ENCODE measurements at regions not wholly inside any gene's neighbourhood (a gene's known extent, or its start where the extent isn't known, plus 50 kb on each side); places are given as distances from the start of the nearest gene placed in this dataset.

DNA sequence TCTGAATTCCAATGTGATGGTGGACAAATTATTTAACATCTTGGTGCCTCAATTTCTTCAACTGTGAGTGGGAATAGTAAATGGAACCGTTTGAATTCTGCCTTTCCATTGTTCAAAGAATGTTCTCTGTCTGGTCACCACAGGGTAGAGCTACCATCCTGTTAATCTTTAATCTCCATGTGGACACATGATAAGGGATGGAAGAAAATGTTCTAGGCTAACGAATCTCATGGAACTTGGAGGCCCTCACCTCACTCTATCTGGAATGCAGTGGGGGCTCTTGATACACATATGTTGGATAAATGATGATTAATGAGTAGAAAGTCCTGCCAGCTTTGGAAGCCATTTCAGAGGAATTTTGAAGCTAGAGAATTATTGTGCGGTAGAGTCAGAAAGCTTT lies 118.5 kb upstream of the HABP2 start:
- Mint-ChIP-seq H3K4me1 (no peaks in the 10 kb centered on the region), H3K27me3 (ENCODE audit: low read depth in 2 of 2) (peaks cover 10 to 17% of the 10 kb centered on the region in 2 donors), H3K27ac (no peak overlapping the region), H3K9me3 (no peaks in the 10 kb centered on the region), H3K4me3 (no peak overlapping the region), H3K36me3 (no peaks in the 10 kb centered on the region)
- H3K9me3 ChIP-seq (ENCODE audit: control insufficient read depth, insufficient read depth, low read length), result no peaks in the 10 kb centered on the region
- TF ChIP-seq, protein P1, sequence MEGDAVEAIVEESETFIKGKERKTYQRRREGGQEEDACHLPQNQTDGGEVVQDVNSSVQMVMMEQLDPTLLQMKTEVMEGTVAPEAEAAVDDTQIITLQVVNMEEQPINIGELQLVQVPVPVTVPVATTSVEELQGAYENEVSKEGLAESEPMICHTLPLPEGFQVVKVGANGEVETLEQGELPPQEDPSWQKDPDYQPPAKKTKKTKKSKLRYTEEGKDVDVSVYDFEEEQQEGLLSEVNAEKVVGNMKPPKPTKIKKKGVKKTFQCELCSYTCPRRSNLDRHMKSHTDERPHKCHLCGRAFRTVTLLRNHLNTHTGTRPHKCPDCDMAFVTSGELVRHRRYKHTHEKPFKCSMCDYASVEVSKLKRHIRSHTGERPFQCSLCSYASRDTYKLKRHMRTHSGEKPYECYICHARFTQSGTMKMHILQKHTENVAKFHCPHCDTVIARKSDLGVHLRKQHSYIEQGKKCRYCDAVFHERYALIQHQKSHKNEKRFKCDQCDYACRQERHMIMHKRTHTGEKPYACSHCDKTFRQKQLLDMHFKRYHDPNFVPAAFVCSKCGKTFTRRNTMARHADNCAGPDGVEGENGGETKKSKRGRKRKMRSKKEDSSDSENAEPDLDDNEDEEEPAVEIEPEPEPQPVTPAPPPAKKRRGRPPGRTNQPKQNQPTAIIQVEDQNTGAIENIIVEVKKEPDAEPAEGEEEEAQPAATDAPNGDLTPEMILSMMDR (IDR thresholded peaks at IDR 0.05), result no peak
- intact Hi-C loops (cut with micrococcal nuclease), result no loop called here
- H3K36me3 ChIP-seq (ENCODE audit: control insufficient read depth, insufficient read depth, low read length), result no peaks in the 10 kb centered on the region
- 82% methylated on average over 3 of the region's 3 CpGs for WGBS (ENCODE audit: insufficient coverage)
- no peak overlapping the region for H3K27ac ChIP-seq (ENCODE audit: low read length)
- no peak for DNase-seq
- no peaks in the 10 kb centered on the region for H3K4me1 ChIP-seq (ENCODE audit: control insufficient read depth, insufficient read depth, low read length)
- no peaks in the 10 kb centered on the region for H3K27me3 ChIP-seq (ENCODE audit: control insufficient read depth, insufficient read depth, low read length)
- ATAC-seq, result no peak
- H3K4me3 ChIP-seq (ENCODE audit: low read length), result no peak overlapping the region

DNA sequence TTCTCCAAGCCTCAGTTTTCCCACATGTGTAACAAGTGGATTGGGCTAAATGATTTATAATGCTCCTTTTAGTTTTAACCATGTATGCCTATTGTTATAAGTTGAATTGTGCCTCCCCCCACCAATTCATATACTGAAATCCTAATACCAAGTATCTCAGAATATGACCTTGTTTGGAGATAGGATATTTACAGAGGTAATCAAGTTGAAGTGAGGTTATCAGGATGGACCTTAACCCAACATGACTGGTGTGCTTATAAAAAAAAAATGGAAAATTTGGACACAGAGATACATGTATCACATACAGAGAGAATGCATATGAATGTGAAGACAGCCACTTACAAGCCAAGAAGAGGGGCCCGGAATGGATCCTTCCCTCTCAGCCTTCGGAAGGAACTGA lies 117.9 kb upstream of the HABP2 start:
- H3K4me3 ChIP-seq (ENCODE audit: low read length), result no peak overlapping the region
- no peak overlapping the region for H3K27ac Mint-ChIP-seq
- H3K9me3 ChIP-seq (ENCODE audit: control insufficient read depth, insufficient read depth, low read length), result no peaks in the 10 kb centered on the region
- DNase-seq (no peak), ATAC-seq (no peak)
- no peaks in the 10 kb centered on the region for H3K4me1 ChIP-seq (ENCODE audit: control insufficient read depth, insufficient read depth, low read length)
- H3K4me3 Mint-ChIP-seq, result no peak overlapping the region
- H3K27me3 ChIP-seq (ENCODE audit: control insufficient read depth, insufficient read depth, low read length), result no peaks in the 10 kb centered on the region
- H3K27me3 Mint-ChIP-seq (ENCODE audit: low read depth in 2 of 2), result peaks cover 6 to 17% of the 10 kb centered on the region in 2 donors
- H3K9me3 Mint-ChIP-seq, result no peaks in the 10 kb centered on the region
- H3K27ac ChIP-seq (ENCODE audit: low read length), result no peak overlapping the region
- 88% methylated on average over 2 of the region's 2 CpGs for WGBS (ENCODE audit: insufficient coverage)
- no peaks in the 10 kb centered on the region for H3K36me3 Mint-ChIP-seq
- intact Hi-C loops (cut with micrococcal nuclease), result no loop called here
- no peaks in the 10 kb centered on the region for H3K4me1 Mint-ChIP-seq
- no peaks in the 10 kb centered on the region for H3K36me3 ChIP-seq (ENCODE audit: control insufficient read depth, insufficient read depth, low read length)
- TF ChIP-seq, protein P1 (IDR thresholded peaks at IDR 0.05), result no peak

DNA sequence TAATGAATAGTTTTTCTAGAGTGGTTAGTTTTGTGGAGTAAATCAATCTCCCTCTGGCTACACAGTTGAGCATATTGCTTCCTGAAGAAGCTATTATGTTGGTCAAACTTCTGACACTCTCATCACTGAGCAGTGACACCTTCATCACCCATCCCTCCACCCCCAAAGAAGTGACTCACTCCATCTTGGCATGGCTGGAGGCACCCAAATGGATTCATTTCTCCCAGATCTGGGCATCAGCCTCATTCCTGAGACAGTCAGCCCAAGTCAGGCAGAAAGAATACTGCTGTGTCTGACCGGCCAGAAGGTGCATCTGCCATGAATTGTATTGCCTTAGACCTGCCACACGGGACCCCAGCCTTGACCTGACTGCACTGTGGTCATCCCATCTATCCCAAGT lies 117.0 kb upstream of the HABP2 start:
- H3K9me3 ChIP-seq (ENCODE audit: control insufficient read depth, insufficient read depth, low read length), result no peaks in the 10 kb centered on the region
- Mint-ChIP-seq H3K27me3 (ENCODE audit: low read depth in 2 of 2) (peaks cover 2 to 17% of the 10 kb centered on the region in 2 donors), H3K4me1 (no peaks in the 10 kb centered on the region), H3K36me3 (no peaks in the 10 kb centered on the region), H3K9me3 (no peaks in the 10 kb centered on the region), H3K27ac (no peak overlapping the region), H3K4me3 (no peak overlapping the region)
- WGBS (ENCODE audit: insufficient coverage), result 87% methylated on average over 2 of the region's 2 CpGs
- no peak overlapping the region for H3K4me3 ChIP-seq (ENCODE audit: low read length)
- no peak for DNase-seq
- H3K36me3 ChIP-seq (ENCODE audit: control insufficient read depth, insufficient read depth, low read length), result no peaks in the 10 kb centered on the region
- no peaks in the 10 kb centered on the region for H3K4me1 ChIP-seq (ENCODE audit: control insufficient read depth, insufficient read depth, low read length)
- no peak for ATAC-seq
- no peaks in the 10 kb centered on the region for H3K27me3 ChIP-seq (ENCODE audit: control insufficient read depth, insufficient read depth, low read length)
- intact Hi-C loops (cut with micrococcal nuclease), result no loop called here
- no peak overlapping the region for H3K27ac ChIP-seq (ENCODE audit: low read length)
- TF ChIP-seq, protein P1 (IDR thresholded peaks at IDR 0.05), result no peak

DNA sequence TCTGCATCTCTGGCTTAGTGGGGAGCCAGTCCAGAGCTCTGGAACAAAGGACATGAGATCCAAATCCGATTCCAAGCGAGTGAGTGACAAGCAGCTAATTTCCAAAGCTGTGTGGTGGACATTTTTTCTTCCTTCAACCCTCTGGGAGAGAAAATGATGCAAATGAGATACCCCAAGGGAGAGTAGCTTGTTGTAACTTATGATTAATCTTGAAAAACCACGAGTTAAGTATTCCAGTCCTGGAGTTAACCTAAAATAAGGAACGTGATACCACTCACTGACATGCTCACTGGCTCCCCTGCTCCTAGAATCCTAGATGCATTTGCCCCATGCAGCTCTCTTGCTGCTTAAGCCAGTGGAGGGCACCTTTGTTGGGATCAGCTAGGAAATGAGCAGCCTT lies 116.0 kb upstream of the HABP2 start:
- WGBS (ENCODE audit: insufficient coverage), result 70% methylated on average over 4 of the region's 4 CpGs
- Histone ChIP-seq H3K36me3 (ENCODE audit: control insufficient read depth, insufficient read depth, low read length) (no peaks in the 10 kb centered on the region), H3K27me3 (ENCODE audit: control insufficient read depth, insufficient read depth, low read length) (no peaks in the 10 kb centered on the region), H3K27ac (ENCODE audit: low read length) (no peak overlapping the region), H3K9me3 (ENCODE audit: control insufficient read depth, insufficient read depth, low read length) (no peaks in the 10 kb centered on the region), H3K4me1 (ENCODE audit: control insufficient read depth, insufficient read depth, low read length) (no peaks in the 10 kb centered on the region), H3K4me3 (ENCODE audit: low read length) (no peak overlapping the region)
- no peaks in the 10 kb centered on the region for H3K36me3 Mint-ChIP-seq
- TF ChIP-seq, protein P1 (IDR thresholded peaks at IDR 0.05), result no peak
- no peak for ATAC-seq
- peaks cover 2 to 17% of the 10 kb centered on the region in 2 donors for H3K27me3 Mint-ChIP-seq (ENCODE audit: low read depth in 2 of 2)
- H3K4me3 Mint-ChIP-seq, result no peak overlapping the region
- no peak for DNase-seq
- intact Hi-C loops (cut with micrococcal nuclease), result no loop called here
- no peak overlapping the region for H3K27ac Mint-ChIP-seq
- no peaks in the 10 kb centered on the region for H3K9me3 Mint-ChIP-seq
- no peaks in the 10 kb centered on the region for H3K4me1 Mint-ChIP-seq

Measured in natural killer cell (primary cell).